ENCODE measurements at regions not wholly inside any gene's neighbourhood (a gene's known extent, or its start where the extent isn't known, plus 50 kb on each side); places are given as distances from the start of the nearest gene placed in this dataset.

DNA sequence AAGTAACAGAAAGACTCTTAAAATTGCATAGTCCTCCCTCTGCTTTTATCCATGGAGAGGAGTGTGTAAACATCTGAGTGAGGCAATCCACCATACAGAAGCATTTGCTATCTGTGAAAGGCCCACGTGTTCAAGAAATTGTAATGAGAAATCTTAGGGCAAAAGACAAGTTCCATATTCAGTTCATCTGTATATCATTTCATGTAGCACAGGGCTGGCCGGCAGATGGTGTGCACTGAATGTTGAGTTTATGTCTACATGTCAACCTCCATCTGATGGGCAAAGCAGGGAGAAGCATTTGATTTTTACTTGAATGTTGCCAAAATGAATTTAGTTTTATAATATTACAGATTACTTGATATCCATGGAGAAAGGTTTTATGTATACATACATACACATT, 179.5 kb upstream of the RAD23B start:
- TF ChIP-seq YY1 (IDR thresholded peaks at IDR 0.05; ENCODE audit: insufficient read depth, insufficient read length) (no peak), SUZ12 (IDR thresholded peaks at IDR 0.05; ENCODE audit: extremely low read depth, insufficient read depth, insufficient read length) (no peak), ZNF274 (IDR thresholded peaks at IDR 0.05; ENCODE audit: low read depth, low read length) (no peak)
